Kidney epithelial cell (primary cell): ENCODE measurements at regions not wholly inside any gene's neighbourhood (a gene's known extent, or its start where the extent isn't known, plus 50 kb on each side); places are given as distances from the start of the nearest gene placed in this dataset.

ENCODE experiments used
- DNase-seq: peaks from one replicate; pipeline ENCODE4 v3.0.0-alpha.2; 2010; ENCODE audit warnings: low read depth
- H3K27me3 ChIP-seq: 2 replicates; pipeline ENCODE4 v1.6.0; 2011; ENCODE audit warnings: low read length; ENCODE audit not compliant: control insufficient read depth, insufficient read depth
- H3K36me3 ChIP-seq: 2 replicates; pipeline ENCODE4 v1.5.1; 2011; ENCODE audit warnings: low read length; ENCODE audit not compliant: control insufficient read depth, insufficient read depth
- H3K4me3 ChIP-seq: 2 replicates; pipeline ENCODE4 v1.5.1; 2011; ENCODE audit warnings: low read depth, mild to moderate bottlenecking, control low read depth, low read length
- TF ChIP-seq, protein P1 (sequence below): IDR thresholded peaks from 2 replicates; pipeline ENCODE4 v1.5.1; 2011; ENCODE audit warnings: mild to moderate bottlenecking, moderate library complexity, low read length, control low read depth, inconsistent platforms; ENCODE audit not compliant: insufficient read depth, poor library complexity, severe bottlenecking

GRCh38 chr10:56624082-56624481 lies 263.0 kb upstream of the ZWINT start:
- Histone ChIP-seq H3K36me3 (no peaks in the 10 kb centered on the region), H3K4me3 (no peak overlapping the region), H3K27me3 (no peaks in the 10 kb centered on the region)
- DNase-seq = no peak
- TF ChIP-seq, protein P1, sequence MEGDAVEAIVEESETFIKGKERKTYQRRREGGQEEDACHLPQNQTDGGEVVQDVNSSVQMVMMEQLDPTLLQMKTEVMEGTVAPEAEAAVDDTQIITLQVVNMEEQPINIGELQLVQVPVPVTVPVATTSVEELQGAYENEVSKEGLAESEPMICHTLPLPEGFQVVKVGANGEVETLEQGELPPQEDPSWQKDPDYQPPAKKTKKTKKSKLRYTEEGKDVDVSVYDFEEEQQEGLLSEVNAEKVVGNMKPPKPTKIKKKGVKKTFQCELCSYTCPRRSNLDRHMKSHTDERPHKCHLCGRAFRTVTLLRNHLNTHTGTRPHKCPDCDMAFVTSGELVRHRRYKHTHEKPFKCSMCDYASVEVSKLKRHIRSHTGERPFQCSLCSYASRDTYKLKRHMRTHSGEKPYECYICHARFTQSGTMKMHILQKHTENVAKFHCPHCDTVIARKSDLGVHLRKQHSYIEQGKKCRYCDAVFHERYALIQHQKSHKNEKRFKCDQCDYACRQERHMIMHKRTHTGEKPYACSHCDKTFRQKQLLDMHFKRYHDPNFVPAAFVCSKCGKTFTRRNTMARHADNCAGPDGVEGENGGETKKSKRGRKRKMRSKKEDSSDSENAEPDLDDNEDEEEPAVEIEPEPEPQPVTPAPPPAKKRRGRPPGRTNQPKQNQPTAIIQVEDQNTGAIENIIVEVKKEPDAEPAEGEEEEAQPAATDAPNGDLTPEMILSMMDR = no peak

GRCh38 chr10:56623064-56623463 lies 262.0 kb upstream of the ZWINT start:
- no peak overlapping the region for H3K4me3 ChIP-seq
- H3K36me3 ChIP-seq = no peaks in the 10 kb centered on the region
- TF ChIP-seq, protein P1 = no peak
- DNase-seq = no peak
- no peaks in the 10 kb centered on the region for H3K27me3 ChIP-seq

DNA sequence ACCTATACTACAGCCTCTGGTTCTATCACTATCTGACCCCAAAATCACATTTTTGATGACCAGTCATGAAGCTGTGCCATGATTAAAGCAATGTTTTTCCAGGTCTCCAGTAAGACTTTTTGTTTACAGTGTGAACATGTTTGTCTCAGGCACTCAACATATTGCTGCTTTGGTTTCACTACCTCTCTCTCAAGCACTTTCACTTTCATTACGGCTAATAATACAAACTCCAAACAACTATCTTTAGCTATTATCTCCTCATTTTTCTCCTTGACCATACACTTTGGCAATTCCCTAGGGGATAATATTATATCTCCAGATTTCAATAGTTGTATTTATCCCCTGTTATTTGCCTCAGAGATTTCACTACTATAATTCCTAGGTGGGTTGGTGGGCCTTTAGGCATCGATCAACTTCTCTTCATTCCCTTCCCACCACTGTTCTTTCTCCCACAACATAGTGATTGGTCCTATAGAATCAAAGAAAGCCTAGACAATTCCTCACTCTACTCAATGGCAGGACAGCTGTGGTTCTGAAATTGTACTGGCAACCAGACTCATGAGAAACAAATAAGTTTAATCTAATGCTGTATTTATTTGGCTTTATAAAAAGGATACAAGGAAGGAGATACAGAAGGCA lies 261.4 kb upstream of the ZWINT start:
- H3K4me3 ChIP-seq = no peak overlapping the region
- no peak for DNase-seq
- no peaks in the 10 kb centered on the region for H3K27me3 ChIP-seq
- H3K36me3 ChIP-seq = no peaks in the 10 kb centered on the region
- TF ChIP-seq, protein P1 = no peak

GRCh38 chr10:56606202-56606601 lies 245.1 kb upstream of the ZWINT start:
- H3K4me3 ChIP-seq = no peak overlapping the region
- H3K36me3 ChIP-seq = no peaks in the 10 kb centered on the region
- TF ChIP-seq, protein P1 = no peak

DNA sequence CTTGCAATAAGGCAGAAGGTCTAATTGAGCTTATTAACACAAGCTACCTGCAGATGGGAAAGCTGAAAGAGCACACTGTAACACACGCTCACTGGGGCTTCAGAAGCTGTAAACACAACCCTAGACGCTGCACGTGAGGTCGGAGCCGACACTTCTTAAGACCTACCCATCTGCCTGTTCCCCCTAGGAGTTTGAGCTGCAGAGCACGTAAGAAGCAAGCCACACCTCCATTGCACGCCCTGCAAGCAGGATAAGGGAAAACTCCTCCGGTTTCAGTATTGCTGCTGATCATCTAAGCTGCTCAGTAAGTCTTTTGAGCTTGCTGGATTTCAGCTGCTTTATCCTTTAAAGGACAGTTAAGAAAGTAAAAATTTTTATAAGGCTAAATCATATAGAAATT lies 244.0 kb upstream of the ZWINT start:
- H3K36me3 ChIP-seq = no peaks in the 10 kb centered on the region
- H3K4me3 ChIP-seq = no peak overlapping the region
- no peaks in the 10 kb centered on the region for H3K27me3 ChIP-seq
- no peak for DNase-seq
- TF ChIP-seq, protein P1 = no peak

More at GRCh38 chr10:56606202-56606601, 245.1 kb upstream of the ZWINT start:
- H3K27me3 ChIP-seq = no peaks in the 10 kb centered on the region
- DNase-seq = no peak

GRCh38 chr10:56604624-56605023 lies 243.6 kb upstream of the ZWINT start:
- Histone ChIP-seq H3K36me3 (no peaks in the 10 kb centered on the region), H3K4me3 (no peak overlapping the region), H3K27me3 (no peaks in the 10 kb centered on the region)
- no peak for DNase-seq
- TF ChIP-seq, protein P1 = no peak
